Neural cell (in vitro differentiated cells): ENCODE measurements at regions not wholly inside any gene's neighbourhood (a gene's known extent, or its start where the extent isn't known, plus 50 kb on each side); places are given as distances from the start of the nearest gene placed in this dataset.

Experiments used
- H2AFZ ChIP-seq: fragments of 200-600, 300-800 bp; sonication (generic), shearing (Covaris generic); 2 replicates; pipeline ENCODE4 v1.6.0; 2014; ENCODE audit warnings: low read depth, mild to moderate bottlenecking, antibody characterized with exemption, low read length, moderate library complexity
- H3F3A ChIP-seq: fragments of 200-600 bp; shearing (Covaris generic); 2 replicates; pipeline ENCODE4 v1.6.1; 2016; ENCODE audit warnings: mild to moderate bottlenecking, moderate library complexity, mixed read lengths, antibody characterized with exemption, low read length; ENCODE audit not compliant: insufficient read depth, poor library complexity, severe bottlenecking
- H3K27ac ChIP-seq: fragments of 200-600, 300-800 bp; sonication (generic), shearing (Covaris generic); 2 replicates; pipeline ENCODE4 v1.5.1; 2014; ENCODE audit warnings: mild to moderate bottlenecking, low read length, moderate library complexity
- H3K27me3 ChIP-seq: fragments of 300-800, 200-600 bp; sonication (generic), shearing (Covaris generic); 2 replicates; pipeline ENCODE4 v1.6.0; 2014; ENCODE audit warnings: mild to moderate bottlenecking, low read depth, low read length, moderate library complexity; ENCODE audit not compliant: insufficient read depth
- H3K36me3 ChIP-seq: fragments of 300-800, 200-600 bp; sonication (generic), shearing (Covaris generic); 2 replicates; pipeline ENCODE4 v1.5.1; 2014; ENCODE audit warnings: mild to moderate bottlenecking, antibody characterized with exemption, low read length, moderate library complexity; ENCODE audit not compliant: insufficient read depth
- H3K4me2 ChIP-seq: fragments of 300-800, 200-600 bp; sonication (generic), shearing (Covaris generic); 2 replicates; pipeline ENCODE4 v1.6.0; 2014; ENCODE audit warnings: mild to moderate bottlenecking, low read length
- H3K4me3 ChIP-seq: fragments of 300-800, 200-600 bp; sonication (generic), shearing (Covaris generic); 2 replicates; pipeline ENCODE4 v1.5.1; 2014; ENCODE audit warnings: mild to moderate bottlenecking, low read length, moderate library complexity
- H3K79me2 ChIP-seq: fragments of 200-600 bp; shearing (Covaris generic); replicated peaks from 2 replicates; pipeline ENCODE4 v1.6.0; 2014; ENCODE audit warnings: mild to moderate bottlenecking, low read length, moderate library complexity; ENCODE audit not compliant: insufficient read depth
- H3K9ac ChIP-seq: fragments of 300-800, 200-600 bp; sonication (generic), shearing (Covaris generic); 2 replicates; pipeline ENCODE4 v1.6.1; 2016; ENCODE audit warnings: mild to moderate bottlenecking, low read length, mixed read lengths
- H3K9me2 ChIP-seq: fragments of 200-600 bp; shearing (Covaris generic); 2 replicates; pipeline ENCODE4 v1.6.1; 2016; ENCODE audit warnings: mild to moderate bottlenecking, low read length, mixed read lengths; ENCODE audit not compliant: insufficient read depth
- H3K9me3 ChIP-seq: fragments of 200-600, 300-800 bp; sonication (generic), shearing (Covaris generic); 2 replicates; pipeline ENCODE4 v1.6.1; 2016; ENCODE audit warnings: mild to moderate bottlenecking, mixed run types, low read length, moderate library complexity, mixed read lengths
- H4K20me1 ChIP-seq: fragments of 200-600 bp; shearing (Covaris generic); 2 replicates; pipeline ENCODE4 v1.6.1; 2016; ENCODE audit warnings: mild to moderate bottlenecking, mixed run types; ENCODE audit not compliant: insufficient read depth
- CTCF ChIP-seq: fragments of 450-650 bp; IDR thresholded peaks from 2 replicates; pipeline ENCODE4 v1.5.1; 2014; ENCODE audit warnings: antibody characterized with exemption, mild to moderate bottlenecking, moderate library complexity; ENCODE audit not compliant: poor library complexity, severe bottlenecking
- EP300 ChIP-seq: fragments of 450-650 bp; conservative IDR thresholded peaks from 2 replicates; pipeline ENCODE4 v1.6.1; 2014; ENCODE audit warnings: antibody characterized with exemption, mild to moderate bottlenecking, moderate library complexity; ENCODE audit not compliant: poor library complexity, severe bottlenecking
- EZH2 ChIP-seq: fragments of 200-600, 300-800 bp; shearing (Covaris generic), sonication (generic); IDR thresholded peaks from 2 replicates; pipeline ENCODE4 v1.6.1; 2014; ENCODE audit warnings: antibody characterized with exemption, low read length, borderline replicate concordance, mild to moderate bottlenecking; ENCODE audit not compliant: insufficient read depth, poor library complexity, severe bottlenecking
- MXI1 ChIP-seq: fragments of 450-650 bp; conservative IDR thresholded peaks from 2 replicates; pipeline ENCODE4 v1.6.1; 2014; ENCODE audit warnings: antibody characterized with exemption, mild to moderate bottlenecking; ENCODE audit not compliant: poor library complexity, severe bottlenecking
- POLR2AphosphoS5 ChIP-seq: IDR thresholded peaks from 2 replicates; pipeline ENCODE4 v1.6.1; 2012
- RAD21 ChIP-seq: fragments of 450-650 bp; conservative IDR thresholded peaks from 2 replicates; pipeline ENCODE4 v1.6.1; 2014; ENCODE audit warnings: antibody characterized with exemption, mild to moderate bottlenecking, moderate library complexity
- REST ChIP-seq: IDR thresholded peaks from 2 replicates; pipeline ENCODE4 v1.6.1; 2012; ENCODE audit warnings: borderline replicate concordance
- SMC3 ChIP-seq: fragments of 450-650 bp; conservative IDR thresholded peaks from 2 replicates; pipeline ENCODE4 v1.6.1; 2014; ENCODE audit warnings: antibody characterized with exemption, mild to moderate bottlenecking, moderate library complexity; ENCODE audit not compliant: poor library complexity
- TAF1 ChIP-seq: IDR thresholded peaks from 2 replicates; pipeline ENCODE4 v1.6.1; 2012; ENCODE audit warnings: low read depth

GRCh38 chr22:48982321-48982905 is 845.3 kb downstream of the BRD1 start:
- H3K27me3 ChIP-seq = no peaks in the 10 kb centered on the region
- no peaks in the 10 kb centered on the region for H3K9me2 ChIP-seq
- no peaks in the 10 kb centered on the region for H4K20me1 ChIP-seq
- H3K79me2 ChIP-seq = no peaks in the 10 kb centered on the region
- no peak overlapping the region for H3K4me3 ChIP-seq
- H3K9ac ChIP-seq = no peak overlapping the region
- H3K27ac ChIP-seq = no peak overlapping the region
- no peaks in the 10 kb centered on the region for H3F3A ChIP-seq
- TF ChIP-seq MXI1 = no peak
- TF ChIP-seq EP300 = no peak
- no peak for TF ChIP-seq CTCF
- TF ChIP-seq SMC3 = no peak
- no peak for TF ChIP-seq RAD21
- no peak for TF ChIP-seq EZH2
- no peak for TF ChIP-seq TAF1
- no peak for TF ChIP-seq POLR2AphosphoS5
- TF ChIP-seq REST = no peak
- H3K36me3 ChIP-seq = no peaks in the 10 kb centered on the region
- no peaks in the 10 kb centered on the region for H3K9me3 ChIP-seq
- no peak overlapping the region for H2AFZ ChIP-seq
- no peak overlapping the region for H3K4me2 ChIP-seq

- H3K4me3 ChIP-seq = no peak overlapping the region
- no peak overlapping the region for H3K9ac ChIP-seq
- no peaks in the 10 kb centered on the region for H3K27me3 ChIP-seq
- H3K9me2 ChIP-seq = no peaks in the 10 kb centered on the region
- no peaks in the 10 kb centered on the region for H3F3A ChIP-seq
- no peak overlapping the region for H3K4me2 ChIP-seq
- no peaks in the 10 kb centered on the region for H3K9me3 ChIP-seq
- no peak overlapping the region for H3K27ac ChIP-seq
- H3K36me3 ChIP-seq = no peaks in the 10 kb centered on the region
- no peaks in the 10 kb centered on the region for H4K20me1 ChIP-seq
- no peak for TF ChIP-seq MXI1
- TF ChIP-seq EZH2 = no peak
- TF ChIP-seq SMC3 = no peak
- no peak for TF ChIP-seq CTCF
- no peak for TF ChIP-seq TAF1
- TF ChIP-seq EP300 = no peak
- no peak for TF ChIP-seq RAD21
- TF ChIP-seq REST = no peak
- H2AFZ ChIP-seq = no peak overlapping the region
- H3K79me2 ChIP-seq = no peaks in the 10 kb centered on the region
Measured at GRCh38 chr22:48981371-48982061, 846.2 kb downstream of the BRD1 start.
